IMR-90 (cell line): ENCODE measurements at regions not wholly inside any gene's neighbourhood (a gene's known extent, or its start where the extent isn't known, plus 50 kb on each side); places are given as distances from the start of the nearest gene placed in this dataset.

ENCODE experiments used
- ATAC-seq: fragments of 200-7000 bp; cut with Tn5 transposase; 2 replicates; pipeline ENCODE4 v1.9.1; 2020; ENCODE audit warnings: low read depth, mild to moderate bottlenecking, moderate library complexity
- BruUV-seq: library from RNA; stranded (reverse); fragments of 400-500 nt; replicated peaks from 2 replicates; lab custom pipeline; 2021; lab: Mats Ljungman, UMichigan
- CTCF ChIA-PET: fragments of 300-600 bp; formaldehyde crosslinking; extraction: SDS; loops from one replicate; lab custom pipeline; 2021; ENCODE audit warnings: antibody characterized with exemption; lab: Yijun Ruan, JAX
- POLR2A ChIA-PET: fragments of 300-600 bp; sonication (Branson Sonifier 250); formaldehyde crosslinking; loops from one replicate; lab custom pipeline; 2022; ENCODE audit warnings: antibody characterized with exemption; ENCODE audit not compliant: unreplicated experiment; lab: Charles Lee
- DNase-seq: peaks from one replicate; pipeline ENCODE4 v3.0.0; 2013
- H2AFZ ChIP-seq: replicated peaks from 2 replicates; pipeline ENCODE3; 2013; ENCODE audit warnings: low read length, mild to moderate bottlenecking; ENCODE audit not compliant: poor library complexity
- H2AK5ac ChIP-seq: 2 replicates; pipeline ENCODE4 v1.6.1; 2013; ENCODE audit warnings: low read depth, low read length, inconsistent platforms
- H2AK9ac ChIP-seq: replicated peaks from 2 replicates; pipeline ENCODE3; 2013; ENCODE audit warnings: mild to moderate bottlenecking, low read depth, low read length, moderate library complexity; ENCODE audit not compliant: poor library complexity
- H2BK120ac ChIP-seq: 2 replicates; pipeline ENCODE4 v1.6.1; 2013; ENCODE audit warnings: low read depth, low read length, inconsistent platforms
- H2BK15ac ChIP-seq: 3 replicates; pipeline ENCODE4 v1.6.1; 2013; ENCODE audit warnings: low read depth, low read length, inconsistent platforms
- H2BK20ac ChIP-seq: 2 replicates; pipeline ENCODE4 v1.6.1; 2013; ENCODE audit warnings: low read depth, mild to moderate bottlenecking, inconsistent platforms, low read length, moderate library complexity
- H2BK5ac ChIP-seq: 2 replicates; pipeline ENCODE4 v1.6.1; 2013; ENCODE audit warnings: mild to moderate bottlenecking, low read depth, low read length, inconsistent platforms; ENCODE audit not compliant: poor library complexity, severe bottlenecking
- H3K14ac ChIP-seq: replicated peaks from 2 replicates; pipeline ENCODE4 v1.6.1; 2013; ENCODE audit warnings: low read depth, low read length, inconsistent platforms
- H3K18ac ChIP-seq: 2 replicates; pipeline ENCODE4 v1.6.1; 2013; ENCODE audit warnings: low read depth, low read length, control low read depth
- H3K23ac ChIP-seq: 2 replicates; pipeline ENCODE4 v1.6.1; 2013; ENCODE audit warnings: low read depth, low read length, inconsistent platforms
- H3K27ac ChIP-seq: 2 replicates; pipeline ENCODE4 v1.5.1; 2013; ENCODE audit warnings: mild to moderate bottlenecking, control low read depth, low read length; ENCODE audit not compliant: insufficient read depth
- H3K27me3 ChIP-seq: 2 replicates; pipeline ENCODE4 v1.6.1; 2013; ENCODE audit warnings: low read length; ENCODE audit not compliant: control insufficient read depth, insufficient read depth
- H3K36me3 ChIP-seq: 2 replicates; pipeline ENCODE4 v1.6.1; 2013; ENCODE audit warnings: low read length, mixed read lengths; ENCODE audit not compliant: control insufficient read depth, insufficient read depth
- H3K4ac ChIP-seq: 2 replicates; pipeline ENCODE4 v1.6.1; 2013; ENCODE audit warnings: low read depth, low read length, inconsistent platforms
- H3K4me1 ChIP-seq: 2 replicates; pipeline ENCODE4 v1.6.1; 2013; ENCODE audit warnings: low read length, mixed read lengths; ENCODE audit not compliant: control insufficient read depth, insufficient read depth
- H3K4me2 ChIP-seq: 2 replicates; pipeline ENCODE4 v1.6.1; 2013; ENCODE audit warnings: low read depth, mild to moderate bottlenecking, control low read depth, low read length, moderate library complexity
- H3K4me3 ChIP-seq: 2 replicates; pipeline ENCODE4 v1.5.1; 2013; ENCODE audit warnings: low read depth, mild to moderate bottlenecking, control low read depth, low read length, moderate library complexity; ENCODE audit not compliant: insufficient read depth
- H3K56ac ChIP-seq: 2 replicates; pipeline ENCODE4 v1.6.1; 2013; ENCODE audit warnings: low read length, inconsistent platforms; ENCODE audit not compliant: insufficient read depth; ENCODE audit errors: extremely low read depth
- H3K79me1 ChIP-seq, 2 experiments: 2 replicates each; pipeline ENCODE4 v1.6.1; 2013; ENCODE audit warnings: low read length in 2 of 2, inconsistent platforms in 1 of 2, low read depth in 1 of 2
- H3K9ac ChIP-seq: 2 replicates; pipeline ENCODE4 v1.6.1; 2013; ENCODE audit warnings: low read depth, low read length, control low read depth
- H3K9me1 ChIP-seq: 2 replicates; pipeline ENCODE4 v1.6.1; 2013; ENCODE audit warnings: low read length, inconsistent platforms; ENCODE audit not compliant: insufficient read depth
- H3K9me3 ChIP-seq: 2 replicates; pipeline ENCODE4 v1.6.1; 2013; ENCODE audit warnings: low read length; ENCODE audit not compliant: control insufficient read depth, insufficient read depth
- H4K20me1 ChIP-seq: 2 replicates; pipeline ENCODE4 v1.6.1; 2013; ENCODE audit warnings: low read length, inconsistent platforms; ENCODE audit not compliant: insufficient read depth
- H4K5ac ChIP-seq: 2 replicates; pipeline ENCODE4 v1.6.1; 2013; ENCODE audit warnings: mild to moderate bottlenecking, low read depth, low read length, control low read depth
- H4K8ac ChIP-seq, 2 experiments: 2 replicates each; pipeline ENCODE4 v1.6.1; 2013; ENCODE audit warnings: low read depth in 2 of 2, low read length in 2 of 2, control low read depth in 1 of 2, inconsistent platforms in 1 of 2
- H4K91ac ChIP-seq: 2 replicates; pipeline ENCODE4 v1.6.1; 2013; ENCODE audit warnings: low read depth, low read length, inconsistent platforms; ENCODE audit not compliant: insufficient read depth
- BHLHE40 ChIP-seq: fragments of 150-350 bp; IDR thresholded peaks from 2 replicates; pipeline ENCODE4 v1.6.1; 2016; ENCODE audit warnings: mild to moderate bottlenecking, low read depth, low read length
- CEBPB ChIP-seq: IDR thresholded peaks from 2 replicates; pipeline ENCODE4 v1.6.1; 2012; ENCODE audit warnings: low read depth, low read length, improper control_type of control experiment
- MAZ ChIP-seq: IDR thresholded peaks from 2 replicates; pipeline ENCODE4 v1.6.1; 2012; ENCODE audit warnings: low read depth, mild to moderate bottlenecking, low read length, improper control_type of control experiment, moderate library complexity, borderline replicate concordance
- MXI1 ChIP-seq: IDR thresholded peaks from 2 replicates; pipeline ENCODE4 v1.6.1; 2012; ENCODE audit warnings: low read depth, mild to moderate bottlenecking, low read length, moderate library complexity, borderline replicate concordance
- POLR2A ChIP-seq: IDR thresholded peaks from 2 replicates; pipeline ENCODE4 v1.6.1; 2012; ENCODE audit warnings: mild to moderate bottlenecking, low read depth, low read length
- RCOR1 ChIP-seq: IDR thresholded peaks from 2 replicates; pipeline ENCODE4 v1.6.1; 2012; ENCODE audit warnings: mild to moderate bottlenecking, low read length, improper control_type of control experiment; ENCODE audit not compliant: insufficient replicate concordance
- SMC3 ChIP-seq: fragments of 150-350 bp; IDR thresholded peaks from 2 replicates; pipeline ENCODE4 v1.6.1; 2016; ENCODE audit warnings: low read depth, mild to moderate bottlenecking, antibody characterized with exemption, low read length, moderate library complexity
- WGBS, 2 experiments: methylation state at CpG; one replicate each; pipeline versions ENCODE4 v1.1.5 to v1.1.7; 2013; ENCODE audit warnings: missing lambda C conversion rate in 2 of 2; ENCODE audit not compliant: insufficient read length in 1 of 2; ENCODE audit errors: extremely low coverage in 2 of 2; 5-methylcytosine and 5-hydroxymethylcytosine counted together
- dilution Hi-C: fragments of 300-500 bp; cut with HindIII; formaldehyde crosslinking; loops from one replicate; pipeline ENCODE4 v1.14.3; 2018; ENCODE audit warnings: low sequenced_read_pairs; ENCODE audit not compliant: unreplicated experiment
- in situ Hi-C: fragments of 300-500 bp; cut with MboI; formaldehyde crosslinking; loops from 3 replicates; pipeline ENCODE4 v1.14.3; 2019; ENCODE audit warnings: low sequenced_read_pairs, inconsistent platforms, mixed read lengths
- intact Hi-C: fragments of 100-400 bp; cut with micrococcal nuclease; formaldehyde crosslinking; loops from 2 replicates; pipeline ENCODE4 v1.10.0; 2022
- TF ChIP-seq, protein P1 (sequence below): fragments of 150-350 bp; IDR thresholded peaks from 2 replicates; pipeline ENCODE4 v1.6.1; 2016; ENCODE audit warnings: low read depth, mild to moderate bottlenecking, low read length, moderate library complexity, borderline replicate concordance
- TF ChIP-seq, protein P2 (sequence below): fragments of 150-350 bp; IDR thresholded peaks from 2 replicates; pipeline ENCODE4 v1.6.1; 2017; ENCODE audit warnings: mild to moderate bottlenecking, antibody characterized with exemption, low read length, low read depth

DNA sequence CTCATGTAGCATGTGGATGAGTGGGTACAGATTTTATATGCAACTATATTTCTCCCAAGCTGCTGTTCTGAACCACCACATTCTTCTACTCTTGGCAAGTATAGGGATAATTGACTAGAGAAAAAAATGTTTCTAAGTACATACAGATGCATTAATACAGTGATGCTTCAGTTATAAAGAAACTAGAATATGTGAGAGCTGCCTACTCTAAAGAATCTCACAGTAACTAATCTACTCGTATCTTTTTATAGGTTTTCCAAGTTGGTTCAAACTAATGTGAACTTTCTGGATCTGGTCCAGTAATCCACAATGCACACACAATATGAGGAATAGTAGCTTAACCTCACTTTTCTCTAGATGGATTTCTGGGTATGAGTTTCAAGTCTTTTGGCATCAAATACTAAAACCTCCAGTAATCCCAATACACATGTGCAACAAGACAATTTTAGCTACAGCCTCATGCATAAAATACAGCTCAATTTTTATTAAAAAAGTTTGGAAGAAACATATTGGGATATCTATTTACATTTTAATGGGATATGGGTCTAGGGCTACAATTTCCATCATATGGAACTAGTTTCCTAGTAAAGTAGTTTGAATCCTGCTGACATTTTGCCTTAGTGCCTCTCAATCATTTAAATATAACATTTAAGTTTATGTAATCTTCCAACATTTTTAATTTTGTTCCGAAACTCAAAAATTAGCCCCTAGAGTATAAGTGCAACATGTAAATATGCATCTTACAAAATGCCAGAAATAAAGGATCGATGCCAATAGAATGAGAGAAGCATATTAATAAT lies 2209.7 kb downstream of the LRRC4C start:
- intact Hi-C loops (no loop called here), in situ Hi-C loops (no loop called here), dilution Hi-C loops (no loop called here)
- no peaks in the 10 kb centered on the region for H3K79me1 ChIP-seq
- ChIA-PET POLR2A (no interaction called here), CTCF (no interaction called here)
- H2AK5ac ChIP-seq: no peak overlapping the region
- no peak overlapping the region for H2BK20ac ChIP-seq
- no peak overlapping the region for H2AK9ac ChIP-seq
- no peak overlapping the region for H3K4me2 ChIP-seq
- no peaks in the 10 kb centered on the region for H3K9me1 ChIP-seq
- WGBS, 2 experiments: no CpG with 5 or more reads among the region's 3 CpGs
- H3K36me3 ChIP-seq: no peaks in the 10 kb centered on the region
- peaks cover 5% of the 10 kb centered on the region; the same call in 1 of the 2 replicates for H3K9me3 ChIP-seq
- no peak overlapping the region for H3K4me3 ChIP-seq
- no peak overlapping the region for H3K4ac ChIP-seq
- no peaks in the 10 kb centered on the region for H3K4me1 ChIP-seq
- H4K8ac ChIP-seq: no peak overlapping the region
- H3K27me3 ChIP-seq: no peaks in the 10 kb centered on the region
- no peak overlapping the region for H2BK5ac ChIP-seq
- ATAC-seq: no peak
- no peak overlapping the region for H3K9ac ChIP-seq
- no peak overlapping the region for H3K18ac ChIP-seq
- H3K23ac ChIP-seq: no peak overlapping the region
- H4K5ac ChIP-seq: no peak overlapping the region
- TF ChIP-seq, protein P1, sequence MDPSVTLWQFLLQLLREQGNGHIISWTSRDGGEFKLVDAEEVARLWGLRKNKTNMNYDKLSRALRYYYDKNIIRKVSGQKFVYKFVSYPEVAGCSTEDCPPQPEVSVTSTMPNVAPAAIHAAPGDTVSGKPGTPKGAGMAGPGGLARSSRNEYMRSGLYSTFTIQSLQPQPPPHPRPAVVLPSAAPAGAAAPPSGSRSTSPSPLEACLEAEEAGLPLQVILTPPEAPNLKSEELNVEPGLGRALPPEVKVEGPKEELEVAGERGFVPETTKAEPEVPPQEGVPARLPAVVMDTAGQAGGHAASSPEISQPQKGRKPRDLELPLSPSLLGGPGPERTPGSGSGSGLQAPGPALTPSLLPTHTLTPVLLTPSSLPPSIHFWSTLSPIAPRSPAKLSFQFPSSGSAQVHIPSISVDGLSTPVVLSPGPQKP: no peak
- TF ChIP-seq, protein P2, sequence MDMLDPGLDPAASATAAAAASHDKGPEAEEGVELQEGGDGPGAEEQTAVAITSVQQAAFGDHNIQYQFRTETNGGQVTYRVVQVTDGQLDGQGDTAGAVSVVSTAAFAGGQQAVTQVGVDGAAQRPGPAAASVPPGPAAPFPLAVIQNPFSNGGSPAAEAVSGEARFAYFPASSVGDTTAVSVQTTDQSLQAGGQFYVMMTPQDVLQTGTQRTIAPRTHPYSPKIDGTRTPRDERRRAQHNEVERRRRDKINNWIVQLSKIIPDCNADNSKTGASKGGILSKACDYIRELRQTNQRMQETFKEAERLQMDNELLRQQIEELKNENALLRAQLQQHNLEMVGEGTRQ: no peak
- TF ChIP-seq SMC3 (no peak), MXI1 (no peak), BHLHE40 (no peak), RCOR1 (no peak), CEBPB (no peak), MAZ (no peak), POLR2A (no peak)
- H2BK15ac ChIP-seq: no peak overlapping the region
- no peak overlapping the region for H2AFZ ChIP-seq
- H4K20me1 ChIP-seq: no peaks in the 10 kb centered on the region
- BruUV-seq: no TSS peak
- H3K27ac ChIP-seq: no peak overlapping the region
- no peak overlapping the region for H3K56ac ChIP-seq
- H2BK120ac ChIP-seq: no peak overlapping the region
- H4K91ac ChIP-seq: no peak overlapping the region
- H3K14ac ChIP-seq: no peak overlapping the region
- DNase-seq: no peak
